ENCODE measurements at regions not wholly inside any gene's neighbourhood (a gene's known extent, or its start where the extent isn't known, plus 50 kb on each side); places are given as distances from the start of the nearest gene placed in this dataset.

GRCh38 chr2:145802133-145802532, 1282.2 kb upstream of the ZEB2 start:
- TF ChIP-seq REST (IDR thresholded peaks at IDR 0.05; ENCODE audit: insufficient read depth in 1 of 2, low read depth in 2 of 2, low read length in 1 of 2) (no peak), POLR2AphosphoS5 (IDR thresholded peaks at IDR 0.05; ENCODE audit: low read depth, low read length) (no peak), SIN3A (IDR thresholded peaks at IDR 0.05; ENCODE audit: borderline replicate concordance, insufficient read depth, low read depth, low read length) (no peak), CTCF (IDR thresholded peaks at IDR 0.05) (no peak), TCF7L2 (IDR thresholded peaks at IDR 0.05; ENCODE audit: low read depth, low read length) (no peak)
